ENCODE measurements at regions not wholly inside any gene's neighbourhood (a gene's known extent, or its start where the extent isn't known, plus 50 kb on each side); places are given as distances from the start of the nearest gene placed in this dataset.

- H3K9me3 Mint-ChIP-seq: no peaks in the 10 kb centered on the region
- ATAC-seq (ENCODE audit: low read depth) (no peak), DNase-seq (ENCODE audit: low spot score in 2 of 2) (no peak)
- no peaks in the 10 kb centered on the region for H3K4me1 Mint-ChIP-seq
- H3K27me3 Mint-ChIP-seq: no peaks in the 10 kb centered on the region
- H3K4me3 Mint-ChIP-seq: no peak overlapping the region
- no peaks in the 10 kb centered on the region for H3K36me3 Mint-ChIP-seq
- no peak overlapping the region for H3K27ac Mint-ChIP-seq
Measured at GRCh38 chr10:42979721-42980467, 97.0 kb upstream of the RET start.

DNA sequence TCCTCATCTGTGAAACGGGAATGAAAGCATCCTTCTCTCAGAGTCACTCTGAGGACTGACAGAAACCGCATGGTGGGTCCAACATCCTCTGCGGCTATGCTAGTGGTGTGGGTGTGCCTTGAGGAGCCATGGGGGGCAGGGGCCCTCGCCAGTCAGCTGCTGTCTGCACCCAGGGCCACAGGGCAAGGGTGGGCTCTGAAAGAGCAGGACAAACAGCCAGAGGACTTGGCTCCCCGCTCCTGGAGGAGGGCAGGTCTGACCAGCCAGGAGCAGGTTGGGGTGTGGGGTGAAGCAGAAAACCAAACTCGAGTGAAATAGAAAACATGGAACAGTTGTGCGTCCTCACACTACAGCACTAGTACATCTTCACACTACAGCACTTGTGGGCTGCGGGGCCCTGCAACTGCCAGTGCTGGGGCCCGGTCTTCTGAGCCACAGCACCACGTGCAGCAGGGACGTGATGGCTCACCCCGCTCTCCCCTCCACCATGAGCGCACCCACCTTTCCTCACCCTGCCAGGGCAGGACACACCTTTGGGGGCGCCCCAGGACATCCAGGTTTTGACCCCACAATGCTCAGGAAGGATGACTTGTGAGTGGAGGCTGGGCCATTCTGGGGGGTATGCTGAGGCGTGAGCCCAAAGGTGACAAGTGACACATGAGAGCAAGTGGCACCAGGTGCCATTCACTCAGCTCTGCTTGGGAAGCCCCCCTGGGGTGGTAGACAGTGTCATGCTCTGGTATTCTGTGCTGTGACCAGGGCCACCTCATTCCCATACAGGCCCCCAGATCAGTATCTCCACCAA, 96.1 kb upstream of the RET start:
- ATAC-seq (ENCODE audit: low read depth): no peak
- H3K27me3 Mint-ChIP-seq: no peaks in the 10 kb centered on the region
- no peaks in the 10 kb centered on the region for H3K9me3 Mint-ChIP-seq
- H3K4me1 Mint-ChIP-seq: no peaks in the 10 kb centered on the region
- H3K36me3 Mint-ChIP-seq: no peaks in the 10 kb centered on the region
- no peak overlapping the region for H3K27ac Mint-ChIP-seq
- no peak overlapping the region for H3K4me3 Mint-ChIP-seq
- no peak for DNase-seq (ENCODE audit: low spot score in 2 of 2)

GRCh38 chr10:42981358-42982236, 95.3 kb upstream of the RET start:
- Mint-ChIP-seq H3K9me3 (no peaks in the 10 kb centered on the region), H3K4me1 (no peaks in the 10 kb centered on the region), H3K36me3 (no peaks in the 10 kb centered on the region), H3K27me3 (no peaks in the 10 kb centered on the region), H3K27ac (no peak overlapping the region), H3K4me3 (no peak overlapping the region)
- ATAC-seq (ENCODE audit: low read depth) (no peak), DNase-seq (ENCODE audit: low spot score in 2 of 2) (peak in 1 of 2 donors; percentile 6)

- ATAC-seq (ENCODE audit: low read depth) (no peak), DNase-seq (ENCODE audit: low spot score in 2 of 2) (no peak)
- no peak overlapping the region for H3K4me3 Mint-ChIP-seq
- H3K4me1 Mint-ChIP-seq: no peaks in the 10 kb centered on the region
- no peaks in the 10 kb centered on the region for H3K9me3 Mint-ChIP-seq
- H3K36me3 Mint-ChIP-seq: no peaks in the 10 kb centered on the region
- no peak overlapping the region for H3K27ac Mint-ChIP-seq
- no peaks in the 10 kb centered on the region for H3K27me3 Mint-ChIP-seq
Measured at GRCh38 chr10:42982891-42983506, 93.9 kb upstream of the RET start.

GRCh38 chr10:42983591-42983990, 93.3 kb upstream of the RET start:
- Mint-ChIP-seq H3K27ac (no peak overlapping the region), H3K4me3 (no peak overlapping the region), H3K9me3 (no peaks in the 10 kb centered on the region), H3K4me1 (no peaks in the 10 kb centered on the region), H3K27me3 (no peaks in the 10 kb centered on the region), H3K36me3 (no peaks in the 10 kb centered on the region)
- ATAC-seq (ENCODE audit: low read depth) (no peak), DNase-seq (ENCODE audit: low spot score in 2 of 2) (no peak)

- no peak overlapping the region for H3K4me3 Mint-ChIP-seq
- no peaks in the 10 kb centered on the region for H3K36me3 Mint-ChIP-seq
- no peaks in the 10 kb centered on the region for H3K4me1 Mint-ChIP-seq
- no peak for ATAC-seq (ENCODE audit: low read depth)
- H3K9me3 Mint-ChIP-seq: no peaks in the 10 kb centered on the region
- peaks cover under 1% of the 10 kb centered on the region for H3K27me3 Mint-ChIP-seq
- no peak overlapping the region for H3K27ac Mint-ChIP-seq
- no peak for DNase-seq (ENCODE audit: low spot score in 2 of 2)
Measured at GRCh38 chr10:42984035-42984610, 92.7 kb upstream of the RET start.

DNA sequence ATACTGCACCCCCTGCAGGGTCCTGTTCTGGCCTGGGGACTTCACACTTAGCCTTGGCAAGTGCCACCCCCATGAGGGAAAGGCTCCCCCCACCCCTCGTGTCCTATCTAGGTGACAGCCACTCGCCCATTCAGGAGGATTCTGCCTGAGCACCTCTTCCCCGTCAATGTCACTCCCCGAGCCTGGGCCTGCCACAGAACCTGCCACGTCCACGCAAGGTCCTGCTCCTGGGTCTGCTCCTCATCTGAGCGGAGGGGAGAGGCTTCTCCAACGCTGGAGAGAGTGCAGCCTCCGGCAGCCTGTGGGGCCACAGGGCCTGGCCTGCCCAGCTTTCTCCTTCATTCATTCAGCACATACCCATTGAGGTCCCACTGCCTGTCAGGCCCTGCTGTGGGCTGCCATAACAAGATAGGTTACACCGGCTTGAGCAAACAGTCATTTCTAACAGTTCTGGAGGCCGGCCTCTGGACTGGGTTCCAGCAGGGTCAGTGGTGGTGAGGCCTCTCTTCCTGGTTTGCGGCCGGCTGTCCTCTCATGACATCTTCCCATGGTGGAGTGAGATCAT, 92.0 kb upstream of the RET start:
- no peaks in the 10 kb centered on the region for H3K4me1 Mint-ChIP-seq
- no peaks in the 10 kb centered on the region for H3K36me3 Mint-ChIP-seq
- no peak overlapping the region for H3K4me3 Mint-ChIP-seq
- peaks cover 3% of the 10 kb centered on the region for H3K27me3 Mint-ChIP-seq
- ATAC-seq (ENCODE audit: low read depth) (no peak), DNase-seq (ENCODE audit: low spot score in 2 of 2) (no peak)
- no peak overlapping the region for H3K27ac Mint-ChIP-seq
- H3K9me3 Mint-ChIP-seq: no peaks in the 10 kb centered on the region

DNA sequence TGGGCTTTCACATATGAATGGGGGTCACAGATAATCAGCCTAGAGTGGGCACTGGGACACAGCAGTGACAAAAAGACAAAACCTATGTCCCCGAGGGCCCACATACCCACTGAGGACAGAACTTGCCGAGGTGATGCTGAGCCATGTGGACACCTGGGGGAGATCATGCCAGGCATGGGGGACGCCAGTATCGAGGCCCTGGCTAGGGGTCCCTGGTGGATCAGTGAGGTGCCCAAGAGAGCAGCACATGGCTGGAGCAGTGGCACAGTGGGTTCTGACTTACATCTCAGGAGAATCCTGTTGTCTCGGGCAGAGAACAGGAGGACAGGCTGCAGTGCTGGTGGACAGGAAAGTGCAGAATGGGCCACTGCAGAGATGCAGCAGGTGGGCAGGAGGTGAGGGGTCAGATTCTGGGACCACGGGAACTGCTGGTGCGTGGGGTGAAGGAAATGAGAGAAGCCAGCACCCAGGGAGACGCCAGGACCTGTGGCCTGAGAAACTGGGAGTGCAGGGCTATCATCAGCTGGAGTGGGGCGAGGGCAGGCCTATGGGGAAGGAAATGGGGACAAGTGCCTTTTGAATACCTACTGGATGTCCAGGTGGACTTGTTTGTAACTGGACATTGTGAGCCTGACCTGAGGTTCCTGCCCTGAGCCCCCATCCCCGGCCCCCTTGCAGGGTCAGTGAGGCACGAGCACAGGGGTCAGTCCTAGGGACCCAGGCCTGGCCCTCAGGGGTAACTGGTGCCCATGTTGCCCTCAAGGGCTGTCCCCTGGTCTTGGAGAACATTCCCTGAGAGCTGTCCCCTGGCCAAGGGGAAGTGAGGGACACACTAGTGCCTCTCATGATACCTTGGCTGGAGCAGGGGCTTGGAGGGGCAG, 91.2 kb upstream of the RET start:
- H3K4me1 Mint-ChIP-seq: no peaks in the 10 kb centered on the region
- DNase-seq (ENCODE audit: low spot score in 2 of 2): no peak

GRCh38 chr10:42986633-42987032, 90.2 kb upstream of the RET start:
- H3K4me1 Mint-ChIP-seq: no peaks in the 10 kb centered on the region
- no peak for DNase-seq (ENCODE audit: low spot score in 2 of 2)
- no peak overlapping the region for H3K4me3 Mint-ChIP-seq
- ATAC-seq (ENCODE audit: low read depth): no peak
- H3K36me3 Mint-ChIP-seq: no peaks in the 10 kb centered on the region
- H3K9me3 Mint-ChIP-seq: no peaks in the 10 kb centered on the region
- H3K27ac Mint-ChIP-seq: no peak overlapping the region
- H3K27me3 Mint-ChIP-seq: peaks cover 3% of the 10 kb centered on the region

More for the DNA sequence above, 91.2 kb upstream of the RET start:
- no peak for ATAC-seq (ENCODE audit: low read depth)
- H3K27me3 Mint-ChIP-seq: peaks cover 3% of the 10 kb centered on the region
- no peak overlapping the region for H3K4me3 Mint-ChIP-seq
- no peak overlapping the region for H3K27ac Mint-ChIP-seq
- H3K9me3 Mint-ChIP-seq: no peaks in the 10 kb centered on the region
- H3K36me3 Mint-ChIP-seq: no peaks in the 10 kb centered on the region

DNA sequence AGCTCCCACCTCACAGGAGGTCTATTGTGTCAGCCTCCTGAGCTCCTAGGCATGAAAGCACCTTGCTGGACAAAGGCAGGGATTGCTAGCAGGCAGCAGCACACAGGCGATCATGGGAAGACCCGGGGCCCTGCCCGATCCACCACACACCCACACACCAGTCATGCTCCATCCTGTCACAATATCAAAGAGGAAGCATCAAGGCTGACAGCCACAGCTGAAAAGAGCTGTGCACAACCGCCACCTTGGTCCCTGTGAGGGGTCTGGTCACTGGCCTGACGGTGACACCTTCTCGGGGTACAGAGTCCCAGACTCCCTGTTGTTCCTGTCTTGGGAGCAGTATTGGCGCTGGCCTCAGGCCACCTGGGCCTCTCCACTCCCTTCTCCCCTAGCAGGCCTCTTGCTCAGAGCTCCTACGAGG, 89.7 kb upstream of the RET start:
- peaks cover 3% of the 10 kb centered on the region for H3K27me3 Mint-ChIP-seq
- DNase-seq (ENCODE audit: low spot score in 2 of 2): no peak
- H3K4me3 Mint-ChIP-seq: no peak overlapping the region
- H3K4me1 Mint-ChIP-seq: no peaks in the 10 kb centered on the region
- no peaks in the 10 kb centered on the region for H3K36me3 Mint-ChIP-seq
- no peak for ATAC-seq (ENCODE audit: low read depth)
- H3K9me3 Mint-ChIP-seq: no peaks in the 10 kb centered on the region
- H3K27ac Mint-ChIP-seq: no peak overlapping the region

GRCh38 chr10:42987575-42987974, 89.3 kb upstream of the RET start:
- no peaks in the 10 kb centered on the region for H3K4me1 Mint-ChIP-seq
- H3K9me3 Mint-ChIP-seq: no peaks in the 10 kb centered on the region
- DNase-seq (ENCODE audit: low spot score in 2 of 2): no peak
- no peak for ATAC-seq (ENCODE audit: low read depth)
- no peaks in the 10 kb centered on the region for H3K36me3 Mint-ChIP-seq
- peaks cover 3% of the 10 kb centered on the region for H3K27me3 Mint-ChIP-seq
- H3K4me3 Mint-ChIP-seq: no peak overlapping the region
- H3K27ac Mint-ChIP-seq: no peak overlapping the region

DNA sequence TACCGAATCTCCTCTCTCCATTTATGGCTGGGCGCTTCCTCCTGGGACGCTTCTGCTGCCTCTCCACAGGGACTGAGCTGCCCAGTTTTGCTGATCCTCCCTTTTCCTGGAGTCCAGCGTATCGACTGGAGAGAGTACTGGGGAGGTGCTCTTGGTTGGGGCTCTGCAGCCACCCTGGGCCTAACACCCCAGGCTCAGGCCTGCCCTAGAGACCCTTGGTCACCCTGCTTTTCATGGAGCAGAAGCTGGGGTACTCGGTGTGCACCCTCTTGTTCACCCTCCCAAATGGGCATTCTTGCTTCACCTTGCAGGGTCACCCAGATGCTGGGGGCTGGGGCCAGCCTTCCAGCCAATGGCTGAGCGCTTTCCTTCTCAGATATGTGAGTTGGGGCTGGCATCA, 88.8 kb upstream of the RET start:
- no peaks in the 10 kb centered on the region for H3K4me1 Mint-ChIP-seq
- H3K4me3 Mint-ChIP-seq: no peak overlapping the region
- H3K27ac Mint-ChIP-seq: no peak overlapping the region
- no peak for ATAC-seq (ENCODE audit: low read depth)
- no peaks in the 10 kb centered on the region for H3K36me3 Mint-ChIP-seq
- peaks cover 3% of the 10 kb centered on the region for H3K27me3 Mint-ChIP-seq
- no peaks in the 10 kb centered on the region for H3K9me3 Mint-ChIP-seq
- DNase-seq (ENCODE audit: low spot score in 2 of 2): no peak
